CD14-positive monocyte (primary cell): ENCODE measurements at regions not wholly inside any gene's neighbourhood (a gene's known extent, or its start where the extent isn't known, plus 50 kb on each side); places are given as distances from the start of the nearest gene placed in this dataset.

Experiments
- DNase-seq, 3 donors: peaks; one replicate each; pipeline ENCODE4 v3.0.0-alpha.2; 2011 to 2022
- H2AFZ ChIP-seq: 2 replicates; pipeline ENCODE4 v1.6.0; 2012; ENCODE audit warnings: mild to moderate bottlenecking, low read depth, low read length, inconsistent platforms; ENCODE audit not compliant: insufficient read depth, poor library complexity, severe bottlenecking
- H3K27ac ChIP-seq, 2 donors: 1 replicate in 1 of 2; 2 replicates in 1 of 2; pipeline ENCODE4 v1.5.1; 2012 to 2013; ENCODE audit warnings: low read length in 2 of 2, control low read depth in 1 of 2, inconsistent platforms in 1 of 2, low read depth in 1 of 2, mild to moderate bottlenecking in 1 of 2
- H3K27me3 ChIP-seq, 2 donors: one replicate each; pipeline versions ENCODE4 v1.6.0 to v1.6.1; 2011 to 2013; ENCODE audit warnings: low read length in 2 of 2; ENCODE audit not compliant: control insufficient read depth in 2 of 2, insufficient read depth in 2 of 2
- H3K36me3 ChIP-seq, 2 donors: replicated peaks in 1 of 2; 1 replicate in 1 of 2; 2 replicates in 1 of 2; pipeline versions ENCODE4 v1.5.1 to v1.6.1; 2012 to 2013; ENCODE audit warnings: low read length in 2 of 2, control low read depth in 1 of 2, inconsistent platforms in 1 of 2, mild to moderate bottlenecking in 1 of 2; ENCODE audit not compliant: insufficient read depth in 2 of 2, control insufficient read depth in 1 of 2
- H3K4me1 ChIP-seq, 2 donors: 1 replicate in 1 of 2; 2 replicates in 1 of 2; pipeline versions ENCODE4 v1.5.1 to v1.6.1; 2012 to 2013; ENCODE audit warnings: low read length in 2 of 2, control low read depth in 1 of 2, inconsistent platforms in 1 of 2, mild to moderate bottlenecking in 1 of 2, moderate library complexity in 1 of 2; ENCODE audit not compliant: insufficient read depth in 2 of 2, control insufficient read depth in 1 of 2
- H3K4me2 ChIP-seq: replicated peaks from 2 replicates; pipeline ENCODE3; 2012; ENCODE audit warnings: low read length, moderate library complexity, mild to moderate bottlenecking; ENCODE audit not compliant: poor library complexity, severe bottlenecking; ENCODE audit errors: extremely low read depth
- H3K4me3 ChIP-seq, 3 experiments: fragments of 200-600 bp in 1 of 3; sonication (generic) in 1 of 3; replicated peaks in 1 of 3; 1 replicate in 2 of 3; 2 replicates in 1 of 3; pipeline ENCODE4 v1.5.1; 2011 to 2013; ENCODE audit warnings: low read length in 3 of 3, mild to moderate bottlenecking in 3 of 3, control low read depth in 2 of 3, low read depth in 2 of 3, inconsistent platforms in 1 of 3, moderate library complexity in 1 of 3
- H3K79me2 ChIP-seq: 2 replicates; pipeline ENCODE4 v1.6.0; 2012; ENCODE audit warnings: mild to moderate bottlenecking, control low read depth, inconsistent platforms, low read length, moderate library complexity; ENCODE audit not compliant: insufficient read depth
- H3K9ac ChIP-seq: 2 replicates; pipeline ENCODE4 v1.6.0; 2017; ENCODE audit warnings: low read length, mild to moderate bottlenecking; ENCODE audit not compliant: insufficient read depth, poor library complexity, severe bottlenecking
- H3K9me3 ChIP-seq, 2 donors: replicated peaks in 1 of 2; 1 replicate in 1 of 2; 2 replicates in 1 of 2; pipeline versions ENCODE4 v1.5.1 to v1.6.1; 2012 to 2013; ENCODE audit warnings: low read length in 2 of 2, control low read depth in 1 of 2; ENCODE audit not compliant: control insufficient read depth in 1 of 2, insufficient read depth in 1 of 2
- H4K20me1 ChIP-seq: 2 replicates; pipeline ENCODE4 v1.6.0; 2012; ENCODE audit warnings: mild to moderate bottlenecking, low read length, control low read depth, moderate library complexity; ENCODE audit not compliant: insufficient read depth
- H3K27ac Mint-ChIP-seq, 7 donors: one replicate each; pipeline ENCODE4 v1.8.0; 2020; ENCODE audit warnings: mild to moderate bottlenecking in 7 of 7, mixed read lengths in 7 of 7, moderate library complexity in 6 of 7, inconsistent platforms in 2 of 7
- H3K27me3 Mint-ChIP-seq, 3 donors: one replicate each; pipeline ENCODE4 v1.8.0; 2021 to 2022; ENCODE audit warnings: low read depth in 3 of 3, mild to moderate bottlenecking in 3 of 3, mixed read lengths in 3 of 3, moderate library complexity in 3 of 3, inconsistent platforms in 1 of 3
- H3K36me3 Mint-ChIP-seq, 2 donors: one replicate each; pipeline ENCODE4 v1.8.0; 2020; ENCODE audit warnings: mixed read lengths in 2 of 2, inconsistent platforms in 1 of 2, mild to moderate bottlenecking in 1 of 2
- H3K4me1 Mint-ChIP-seq: one replicate; pipeline ENCODE4 v1.8.0; 2020; ENCODE audit warnings: mild to moderate bottlenecking, mixed read lengths
- H3K4me3 Mint-ChIP-seq, 2 donors: one replicate each; pipeline ENCODE4 v1.8.0; 2020; ENCODE audit warnings: mild to moderate bottlenecking in 2 of 2, mixed read lengths in 2 of 2, moderate library complexity in 1 of 2
- H3K9me3 Mint-ChIP-seq, 7 donors: one replicate each; pipeline ENCODE4 v1.8.0; 2020 to 2022; ENCODE audit warnings: mixed read lengths in 7 of 7, mild to moderate bottlenecking in 6 of 7, moderate library complexity in 6 of 7, inconsistent platforms in 2 of 7
- whole genome bisulfite sequencing: methylation state at CpG from one replicate; pipeline ENCODE4 v1.1.5; 2013; ENCODE audit warnings: missing lambda C conversion rate; ENCODE audit not compliant: insufficient coverage; 5-methylcytosine and 5-hydroxymethylcytosine counted together
- intact Hi-C, 2 donors: fragments of 100-400 bp; cut with micrococcal nuclease; formaldehyde crosslinking; loops; one replicate each; pipeline versions ENCODE4 v1.15.0 to v1.15.1; 2023
- TF ChIP-seq, protein P1 (sequence below): fragments of 200-600 bp; IDR thresholded peaks from one replicate; pipeline ENCODE4 v1.8.0; 2022; ENCODE audit warnings: antibody characterized with exemption, mild to moderate bottlenecking

DNA sequence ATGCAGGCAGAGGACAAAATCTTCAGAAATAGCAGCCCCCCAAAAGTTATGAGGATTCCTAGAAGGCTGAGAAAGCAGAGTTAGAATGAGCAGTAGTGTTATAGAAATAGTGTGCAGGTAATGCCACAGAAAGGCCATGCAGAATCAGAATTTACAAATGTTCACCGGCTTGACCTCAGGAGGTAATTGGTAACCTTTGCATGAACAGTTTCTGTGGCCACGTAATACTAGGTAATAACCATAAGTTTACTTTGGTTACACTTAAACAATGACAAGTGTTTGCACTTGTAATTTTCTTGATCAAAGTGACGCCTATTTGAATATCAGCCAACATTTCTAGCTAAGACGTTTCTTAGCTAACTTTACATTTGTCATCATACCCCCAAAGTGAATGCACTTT lies 393.6 kb downstream of the GPAT3 start:
- Mint-ChIP-seq H3K27me3 (peaks cover 0 to 3% (median 1%) of the 10 kb centered on the region in 3 donors), H3K36me3 (no peaks in the 10 kb centered on the region), H3K4me1 (no peaks in the 10 kb centered on the region), H3K9me3 (peaks cover 0 to 1% (median 0%) of the 10 kb centered on the region in 7 donors), H3K4me3 (no peak overlapping the region), H3K27ac (no peak overlapping the region)
- Histone ChIP-seq H3K27me3 (no peaks in the 10 kb centered on the region), H3K4me1 (no peaks in the 10 kb centered on the region), H2AFZ (no peak overlapping the region), H3K79me2 (no peaks in the 10 kb centered on the region), H4K20me1 (no peaks in the 10 kb centered on the region), H3K4me3 (no peak overlapping the region), H3K9ac (no peak overlapping the region), H3K9me3 (no peaks in the 10 kb centered on the region), H3K27ac (no peak overlapping the region), H3K36me3 (no peaks in the 10 kb centered on the region), H3K4me2 (no peak overlapping the region)
- DNase-seq: no peak
- intact Hi-C loops: no loop called here
- TF ChIP-seq, protein P1, sequence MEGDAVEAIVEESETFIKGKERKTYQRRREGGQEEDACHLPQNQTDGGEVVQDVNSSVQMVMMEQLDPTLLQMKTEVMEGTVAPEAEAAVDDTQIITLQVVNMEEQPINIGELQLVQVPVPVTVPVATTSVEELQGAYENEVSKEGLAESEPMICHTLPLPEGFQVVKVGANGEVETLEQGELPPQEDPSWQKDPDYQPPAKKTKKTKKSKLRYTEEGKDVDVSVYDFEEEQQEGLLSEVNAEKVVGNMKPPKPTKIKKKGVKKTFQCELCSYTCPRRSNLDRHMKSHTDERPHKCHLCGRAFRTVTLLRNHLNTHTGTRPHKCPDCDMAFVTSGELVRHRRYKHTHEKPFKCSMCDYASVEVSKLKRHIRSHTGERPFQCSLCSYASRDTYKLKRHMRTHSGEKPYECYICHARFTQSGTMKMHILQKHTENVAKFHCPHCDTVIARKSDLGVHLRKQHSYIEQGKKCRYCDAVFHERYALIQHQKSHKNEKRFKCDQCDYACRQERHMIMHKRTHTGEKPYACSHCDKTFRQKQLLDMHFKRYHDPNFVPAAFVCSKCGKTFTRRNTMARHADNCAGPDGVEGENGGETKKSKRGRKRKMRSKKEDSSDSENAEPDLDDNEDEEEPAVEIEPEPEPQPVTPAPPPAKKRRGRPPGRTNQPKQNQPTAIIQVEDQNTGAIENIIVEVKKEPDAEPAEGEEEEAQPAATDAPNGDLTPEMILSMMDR: no peak
- no CpG with 5 or more reads among the region's 4 CpGs for WGBS

GRCh38 chr4:83926950-83927349 lies 391.0 kb downstream of the GPAT3 start:
- H3K4me3 Mint-ChIP-seq: no peak overlapping the region
- Histone ChIP-seq H3K36me3 (no peaks in the 10 kb centered on the region), H2AFZ (no peak overlapping the region), H3K4me2 (no peak overlapping the region), H3K4me3 (no peak overlapping the region), H3K9ac (no peak overlapping the region), H4K20me1 (no peaks in the 10 kb centered on the region), H3K27me3 (no peaks in the 10 kb centered on the region), H3K79me2 (no peaks in the 10 kb centered on the region), H3K27ac (no peak overlapping the region), H3K4me1 (no peaks in the 10 kb centered on the region), H3K9me3 (no peaks in the 10 kb centered on the region)
- TF ChIP-seq, protein P1: no peak
- intact Hi-C loops: no loop called here
- H3K9me3 Mint-ChIP-seq: no peaks in the 10 kb centered on the region
- no peak for DNase-seq
- no peaks in the 10 kb centered on the region for H3K36me3 Mint-ChIP-seq
- WGBS: no CpG with 5 or more reads among the region's 1 CpG
- no peak overlapping the region for H3K27ac Mint-ChIP-seq
- H3K27me3 Mint-ChIP-seq: peaks cover 0 to 3% (median 2%) of the 10 kb centered on the region in 3 donors
- no peaks in the 10 kb centered on the region for H3K4me1 Mint-ChIP-seq
